Epithelial cell of esophagus (primary cell): ENCODE measurements at regions not wholly inside any gene's neighbourhood (a gene's known extent, or its start where the extent isn't known, plus 50 kb on each side); places are given as distances from the start of the nearest gene placed in this dataset.
A peak's percentile ranks its signal among the peaks of the same experiment; 100 is the strongest.

Experiments
- DNase-seq: peaks from one replicate; pipeline ENCODE4 v3.0.0; 2010; ENCODE audit warnings: low read depth
- H3K4me3 ChIP-seq: 2 replicates; pipeline ENCODE4 v1.5.1; 2011; ENCODE audit warnings: mild to moderate bottlenecking, low read length, control low read depth
- CTCF ChIP-seq: IDR thresholded peaks from 2 replicates; pipeline ENCODE4 v1.5.1; 2011; ENCODE audit warnings: low read depth, mild to moderate bottlenecking, low read length, control low read depth, inconsistent platforms; ENCODE audit not compliant: insufficient read depth; ENCODE audit errors: missing control alignments

- no peak for DNase-seq
- TF ChIP-seq CTCF, result no peak
- no peak overlapping the region for H3K4me3 ChIP-seq
Observed at GRCh38 chr9:97801180-97801579, 51.8 kb upstream of the FOXE1 start.

- H3K4me3 ChIP-seq, result no peak overlapping the region
- TF ChIP-seq CTCF, result no peak
- peak; percentile 92 for DNase-seq
Observed at GRCh38 chr9:97802276-97802675, 50.8 kb upstream of the FOXE1 start.

GRCh38 chr9:97803167-97804058, 49.6 kb upstream of the FOXE1 start:
- peak; percentile 89 for DNase-seq
- H3K4me3 ChIP-seq, result peak overlapping the region; percentile 41
- TF ChIP-seq CTCF, result peak; percentile 14
